ENCODE measurements at regions not wholly inside any gene's neighbourhood (a gene's known extent, or its start where the extent isn't known, plus 50 kb on each side); places are given as distances from the start of the nearest gene placed in this dataset.

GRCh38 chr3:177290633-177291032 lies 93.4 kb upstream of the TBL1XR1 start:
- DNase-seq: no peak

GRCh38 chr3:177294221-177294620 lies 96.9 kb upstream of the TBL1XR1 start:
- H3K4me1 ChIP-seq (ENCODE audit: control insufficient read depth in 3 of 3, insufficient read depth in 2 of 3, low read depth in 1 of 3, low read length in 2 of 3): peaks cover 0 to 29% (median 3%) of the 10 kb centered on the region in 3 donors
- H3K27me3 ChIP-seq (ENCODE audit: control insufficient read depth in 3 of 3, insufficient read depth in 3 of 3, low read length in 3 of 3): no peaks in the 10 kb centered on the region
- peak overlapping the region; percentile 37 to 89 (median 71) for H3K27ac ChIP-seq (ENCODE audit: low read depth in 1 of 3, low read length in 2 of 3)
- H3K9me3 ChIP-seq (ENCODE audit: control insufficient read depth in 2 of 2, insufficient read depth in 1 of 2, low read depth in 1 of 2, low read length in 1 of 2): peaks cover 0 to 11% of the 10 kb centered on the region in 2 donors
- DNase-seq: peak; percentile 59 to 60
- H3K4me3 ChIP-seq (ENCODE audit: low read depth in 1 of 3, low read length in 3 of 3): no peak overlapping the region
- FAIRE-seq: no peak
- H3K36me3 ChIP-seq (ENCODE audit: control insufficient read depth in 3 of 3, insufficient read depth in 2 of 3, low read depth in 1 of 3, low read length in 3 of 3): peaks cover 0 to 5% (median 0%) of the 10 kb centered on the region in 3 donors
- 60 to 70% (median 67%) methylated on average over 4 of the region's 4 CpGs for WGBS, 3 donors

More at GRCh38 chr3:177290633-177291032, 93.4 kb upstream of the TBL1XR1 start:
- Histone ChIP-seq H3K9me3 (ENCODE audit: control insufficient read depth in 2 of 2, insufficient read depth in 1 of 2, low read depth in 1 of 2, low read length in 1 of 2) (peaks cover 0 to 3% of the 10 kb centered on the region in 2 donors), H3K27me3 (ENCODE audit: control insufficient read depth in 3 of 3, insufficient read depth in 3 of 3, low read length in 3 of 3) (no peaks in the 10 kb centered on the region), H3K4me3 (ENCODE audit: low read depth in 1 of 3, low read length in 3 of 3) (no peak overlapping the region), H3K36me3 (ENCODE audit: control insufficient read depth in 3 of 3, insufficient read depth in 2 of 3, low read depth in 1 of 3, low read length in 3 of 3) (no peaks in the 10 kb centered on the region), H3K27ac (ENCODE audit: low read depth in 1 of 3, low read length in 2 of 3) (no peak overlapping the region), H3K4me1 (ENCODE audit: control insufficient read depth in 3 of 3, insufficient read depth in 2 of 3, low read depth in 1 of 3, low read length in 2 of 3) (peaks cover 0 to 42% (median 2%) of the 10 kb centered on the region in 3 donors)
- 52 to 71% (median 66%) methylated on average over 8 of the region's 8 CpGs for WGBS, 3 donors
- FAIRE-seq: no peak

- peaks cover 0 to 29% (median 3%) of the 10 kb centered on the region in 3 donors for H3K4me1 ChIP-seq (ENCODE audit: control insufficient read depth in 3 of 3, insufficient read depth in 2 of 3, low read depth in 1 of 3, low read length in 2 of 3)
- FAIRE-seq (no peak), DNase-seq (peak; percentile 95 to 99)
- H3K27ac ChIP-seq (ENCODE audit: low read depth in 1 of 3, low read length in 2 of 3): peak overlapping the region; percentile 37 to 89 (median 88)
- H3K27me3 ChIP-seq (ENCODE audit: control insufficient read depth in 3 of 3, insufficient read depth in 3 of 3, low read length in 3 of 3): no peaks in the 10 kb centered on the region
- peaks cover 0 to 11% of the 10 kb centered on the region in 2 donors for H3K9me3 ChIP-seq (ENCODE audit: control insufficient read depth in 2 of 2, insufficient read depth in 1 of 2, low read depth in 1 of 2, low read length in 1 of 2)
- no peak overlapping the region for H3K4me3 ChIP-seq (ENCODE audit: low read depth in 1 of 3, low read length in 3 of 3)
- 18 to 63% (median 32%) methylated on average over 2 of the region's 2 CpGs for WGBS, 3 donors
- H3K36me3 ChIP-seq (ENCODE audit: control insufficient read depth in 3 of 3, insufficient read depth in 2 of 3, low read depth in 1 of 3, low read length in 3 of 3): peaks cover 0 to 5% (median 0%) of the 10 kb centered on the region in 3 donors
Observed at GRCh38 chr3:177295116-177295515, 97.8 kb upstream of the TBL1XR1 start.

- FAIRE-seq (no peak), DNase-seq (no peak)
- H3K9me3 ChIP-seq (ENCODE audit: control insufficient read depth in 2 of 2, insufficient read depth in 1 of 2, low read depth in 1 of 2, low read length in 1 of 2): peaks cover 0 to 7% of the 10 kb centered on the region in 2 donors
- H3K4me3 ChIP-seq (ENCODE audit: low read depth in 1 of 3, low read length in 3 of 3): no peak overlapping the region
- peak overlapping the region; percentile 47 to 95 (median 55) for H3K27ac ChIP-seq (ENCODE audit: low read depth in 1 of 3, low read length in 2 of 3)
- WGBS, 3 donors: 35 to 70% (median 60%) methylated on average over 6 of the region's 6 CpGs
- peaks cover 0 to 5% (median 0%) of the 10 kb centered on the region in 3 donors for H3K36me3 ChIP-seq (ENCODE audit: control insufficient read depth in 3 of 3, insufficient read depth in 2 of 3, low read depth in 1 of 3, low read length in 3 of 3)
- no peaks in the 10 kb centered on the region for H3K27me3 ChIP-seq (ENCODE audit: control insufficient read depth in 3 of 3, insufficient read depth in 3 of 3, low read length in 3 of 3)
- peaks cover 0 to 21% (median 8%) of the 10 kb centered on the region in 3 donors for H3K4me1 ChIP-seq (ENCODE audit: control insufficient read depth in 3 of 3, insufficient read depth in 2 of 3, low read depth in 1 of 3, low read length in 2 of 3)
Observed at GRCh38 chr3:177299250-177299649, 102.0 kb upstream of the TBL1XR1 start.

- FAIRE-seq: no peak
- peak; percentile 96 to 97 for DNase-seq
- no peaks in the 10 kb centered on the region for H3K27me3 ChIP-seq (ENCODE audit: control insufficient read depth in 3 of 3, insufficient read depth in 3 of 3, low read length in 3 of 3)
- peaks cover 0 to 5% (median 0%) of the 10 kb centered on the region in 3 donors for H3K36me3 ChIP-seq (ENCODE audit: control insufficient read depth in 3 of 3, insufficient read depth in 2 of 3, low read depth in 1 of 3, low read length in 3 of 3)
- H3K4me3 ChIP-seq (ENCODE audit: low read depth in 1 of 3, low read length in 3 of 3): peak overlapping the region in 2 of 3 donors; percentile 10 to 42
- H3K27ac ChIP-seq (ENCODE audit: low read depth in 1 of 3, low read length in 2 of 3): peak overlapping the region; percentile 84 to 95 (median 95)
- 19 to 53% (median 38%) methylated on average over 12 of the region's 12 CpGs for WGBS, 3 donors
- H3K4me1 ChIP-seq (ENCODE audit: control insufficient read depth in 3 of 3, insufficient read depth in 2 of 3, low read depth in 1 of 3, low read length in 2 of 3): peaks cover 0 to 13% (median 8%) of the 10 kb centered on the region in 3 donors
- H3K9me3 ChIP-seq (ENCODE audit: control insufficient read depth in 2 of 2, insufficient read depth in 1 of 2, low read depth in 1 of 2, low read length in 1 of 2): peaks cover 0 to 7% of the 10 kb centered on the region in 2 donors
Observed at GRCh38 chr3:177300039-177300833, 103.0 kb upstream of the TBL1XR1 start.

- H3K27me3 ChIP-seq (ENCODE audit: control insufficient read depth in 3 of 3, insufficient read depth in 3 of 3, low read length in 3 of 3): no peaks in the 10 kb centered on the region
- DNase-seq (peak; percentile 65 to 67), FAIRE-seq (no peak)
- peak overlapping the region in 2 of 3 donors; percentile 10 to 42 for H3K4me3 ChIP-seq (ENCODE audit: low read depth in 1 of 3, low read length in 3 of 3)
- peak overlapping the region; percentile 84 to 95 (median 95) for H3K27ac ChIP-seq (ENCODE audit: low read depth in 1 of 3, low read length in 2 of 3)
- peaks cover 0 to 7% of the 10 kb centered on the region in 2 donors for H3K9me3 ChIP-seq (ENCODE audit: control insufficient read depth in 2 of 2, insufficient read depth in 1 of 2, low read depth in 1 of 2, low read length in 1 of 2)
- 11 to 49% (median 29%) methylated on average over 2 of the region's 2 CpGs for WGBS, 3 donors
- peaks cover 0 to 7% (median 6%) of the 10 kb centered on the region in 3 donors for H3K4me1 ChIP-seq (ENCODE audit: control insufficient read depth in 3 of 3, insufficient read depth in 2 of 3, low read depth in 1 of 3, low read length in 2 of 3)
- H3K36me3 ChIP-seq (ENCODE audit: control insufficient read depth in 3 of 3, insufficient read depth in 2 of 3, low read depth in 1 of 3, low read length in 3 of 3): peaks cover 0 to 5% (median 0%) of the 10 kb centered on the region in 3 donors
Observed at GRCh38 chr3:177300842-177301241, 103.6 kb upstream of the TBL1XR1 start.

GRCh38 chr3:177306252-177306651 lies 109.0 kb upstream of the TBL1XR1 start:
- H3K4me1 ChIP-seq (ENCODE audit: control insufficient read depth in 3 of 3, insufficient read depth in 2 of 3, low read depth in 1 of 3, low read length in 2 of 3): peaks cover 0 to 5% (median 0%) of the 10 kb centered on the region in 3 donors
- DNase-seq (no peak), FAIRE-seq (no peak)
- H3K9me3 ChIP-seq (ENCODE audit: control insufficient read depth in 2 of 2, insufficient read depth in 1 of 2, low read depth in 1 of 2, low read length in 1 of 2): peaks cover 0 to 6% of the 10 kb centered on the region in 2 donors
- no peak overlapping the region for H3K4me3 ChIP-seq (ENCODE audit: low read depth in 1 of 3, low read length in 3 of 3)
- 86 to 93% (median 91%) methylated on average over 2 of the region's 2 CpGs for WGBS, 3 donors
- no peaks in the 10 kb centered on the region for H3K36me3 ChIP-seq (ENCODE audit: control insufficient read depth in 3 of 3, insufficient read depth in 2 of 3, low read depth in 1 of 3, low read length in 3 of 3)
- no peaks in the 10 kb centered on the region for H3K27me3 ChIP-seq (ENCODE audit: control insufficient read depth in 3 of 3, insufficient read depth in 3 of 3, low read length in 3 of 3)
- H3K27ac ChIP-seq (ENCODE audit: low read depth in 1 of 3, low read length in 2 of 3): no peak overlapping the region

GRCh38 chr3:177307391-177307790 lies 110.1 kb upstream of the TBL1XR1 start:
- 81 to 87% (median 83%) methylated on average over 4 of the region's 4 CpGs for WGBS, 3 donors

More at GRCh38 chr3:177307391-177307790, 110.1 kb upstream of the TBL1XR1 start:
- no peak overlapping the region for H3K27ac ChIP-seq (ENCODE audit: low read depth in 1 of 3, low read length in 2 of 3)
- FAIRE-seq (no peak), DNase-seq (no peak)
- H3K27me3 ChIP-seq (ENCODE audit: control insufficient read depth in 3 of 3, insufficient read depth in 3 of 3, low read length in 3 of 3): no peaks in the 10 kb centered on the region
- H3K4me1 ChIP-seq (ENCODE audit: control insufficient read depth in 3 of 3, insufficient read depth in 2 of 3, low read depth in 1 of 3, low read length in 2 of 3): peaks cover 0 to 5% (median 0%) of the 10 kb centered on the region in 3 donors
- peaks cover 0 to 8% of the 10 kb centered on the region in 2 donors for H3K9me3 ChIP-seq (ENCODE audit: control insufficient read depth in 2 of 2, insufficient read depth in 1 of 2, low read depth in 1 of 2, low read length in 1 of 2)
- no peaks in the 10 kb centered on the region for H3K36me3 ChIP-seq (ENCODE audit: control insufficient read depth in 3 of 3, insufficient read depth in 2 of 3, low read depth in 1 of 3, low read length in 3 of 3)
- no peak overlapping the region for H3K4me3 ChIP-seq (ENCODE audit: low read depth in 1 of 3, low read length in 3 of 3)

Measured in small intestine (tissue), 7 donors.